ENCODE measurements at regions not wholly inside any gene's neighbourhood (a gene's known extent, or its start where the extent isn't known, plus 50 kb on each side); places are given as distances from the start of the nearest gene placed in this dataset.
A peak's percentile ranks its signal among the peaks of the same experiment; 100 is the strongest.
"Not testable (repeated sequence)": the region's sequence is repeated elsewhere in the genome, so short reads cannot be mapped to it uniquely, and the experiment has no call there.

DNA sequence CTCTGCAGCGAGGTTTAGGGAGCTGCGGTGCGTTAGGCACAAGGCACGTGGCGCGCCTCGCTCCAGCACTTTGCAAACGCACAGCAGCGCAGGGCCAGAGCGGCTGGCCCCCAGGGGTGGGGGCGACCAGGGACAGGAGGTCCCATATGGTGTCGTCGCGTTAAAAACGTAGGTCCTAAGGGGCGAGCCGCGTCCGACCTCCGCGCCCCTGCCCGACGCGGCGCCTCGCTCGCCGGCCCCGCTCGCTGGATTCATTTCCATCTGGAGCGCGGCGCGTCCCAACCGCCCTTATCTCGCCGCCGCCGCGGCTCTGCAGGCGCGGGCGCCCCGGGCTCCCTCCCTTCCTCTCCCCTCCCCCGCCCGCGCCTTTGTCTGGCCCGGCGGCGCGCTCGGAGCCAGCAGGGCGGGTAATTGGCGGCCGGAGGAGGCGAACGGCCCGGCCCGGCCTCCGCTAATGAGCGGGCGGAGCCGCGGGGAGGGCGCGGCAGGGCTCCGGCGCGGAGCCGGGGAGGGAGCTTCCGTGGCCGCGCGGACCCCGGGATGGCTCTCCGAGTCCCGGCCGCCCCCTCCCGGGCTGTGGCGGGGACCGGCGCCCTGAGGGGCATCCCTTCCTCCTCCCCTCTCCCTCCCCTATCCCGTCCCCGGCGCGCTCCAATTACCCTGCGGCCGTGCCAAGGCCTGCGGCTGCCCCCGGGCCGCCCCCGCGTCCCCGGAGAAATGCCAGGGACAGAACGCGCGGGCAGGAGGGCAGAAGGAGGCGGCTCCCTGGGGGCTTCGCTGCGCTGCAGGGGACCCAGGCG is 409.0 kb downstream of the BCOR start:
- peak; percentile 58 for DNase-seq

- no peak for DNase-seq
Observed at GRCh38 chrX:39689376-39690104, 408.2 kb downstream of the BCOR start.

DNA sequence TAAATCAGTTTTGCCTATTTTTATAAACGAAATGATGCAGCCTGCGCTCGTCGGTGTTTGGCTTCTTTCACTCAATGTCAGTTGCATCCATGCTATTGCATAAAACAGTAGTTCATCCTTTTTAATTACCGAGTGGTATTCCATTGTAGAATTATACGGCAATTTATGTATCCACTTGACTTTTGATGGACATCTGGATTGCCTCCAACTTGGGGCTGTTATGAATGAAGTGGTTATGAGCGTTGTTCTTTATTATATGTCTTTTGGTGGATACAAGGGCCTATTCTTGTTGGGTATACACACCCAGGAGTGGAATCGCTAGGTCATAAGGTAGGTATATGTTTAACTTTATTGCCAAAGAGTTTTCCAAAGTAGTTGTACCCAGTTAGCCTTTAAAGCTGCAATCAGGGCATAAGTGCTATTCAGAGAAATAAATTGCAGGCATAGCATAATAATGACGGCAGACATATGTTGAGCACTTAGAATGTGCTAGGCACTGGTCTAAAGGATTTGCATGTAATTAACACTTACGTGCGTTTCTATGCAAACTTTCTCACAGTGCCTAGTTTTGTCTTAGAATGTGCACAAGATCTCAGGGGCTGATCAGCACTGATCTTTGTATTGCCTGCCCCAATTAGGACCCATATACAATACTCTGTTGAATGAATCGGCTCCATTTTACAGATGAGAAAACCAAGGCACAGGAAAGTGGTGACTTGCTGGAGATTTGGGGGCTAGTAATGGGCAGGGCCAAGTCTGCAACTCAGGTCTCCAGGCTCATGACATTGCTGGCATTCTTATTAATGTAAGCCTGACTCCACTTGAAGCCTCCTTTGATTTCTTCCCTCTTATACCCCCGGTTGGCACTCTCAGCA is 407.0 kb downstream of the BCOR start:
- no peak for DNase-seq

DNA sequence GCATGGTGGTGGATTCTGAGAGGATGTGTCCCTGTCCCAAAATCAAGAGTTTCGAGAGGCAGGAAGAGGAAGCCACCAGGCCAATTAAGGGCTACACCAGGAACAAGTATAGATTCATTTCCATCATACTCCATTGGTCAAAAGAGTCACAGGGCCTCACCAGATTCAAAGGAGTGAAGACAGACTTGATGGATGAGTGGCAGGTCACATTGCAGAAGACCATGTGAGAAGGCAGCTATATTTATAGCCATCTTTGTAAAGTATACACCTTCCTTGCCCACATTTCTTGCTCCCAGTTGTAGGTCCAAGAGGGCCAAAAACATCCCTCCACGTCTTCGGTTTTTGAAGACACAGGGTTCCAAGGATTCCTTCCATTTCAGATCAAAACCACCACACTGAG is 406.0 kb downstream of the BCOR start:
- DNase-seq, result no peak

GRCh38 chrX:39692796-39693195 is 405.0 kb downstream of the BCOR start:
- no peak for DNase-seq

GRCh38 chrX:39693298-39693697 is 404.5 kb downstream of the BCOR start:
- DNase-seq, result no peak

- DNase-seq, result not testable (repeated sequence)
Observed at GRCh38 chrX:39702636-39703035, 395.1 kb downstream of the BCOR start.

GRCh38 chrX:39703307-39703706 is 394.5 kb downstream of the BCOR start:
- no peak for DNase-seq

DNA sequence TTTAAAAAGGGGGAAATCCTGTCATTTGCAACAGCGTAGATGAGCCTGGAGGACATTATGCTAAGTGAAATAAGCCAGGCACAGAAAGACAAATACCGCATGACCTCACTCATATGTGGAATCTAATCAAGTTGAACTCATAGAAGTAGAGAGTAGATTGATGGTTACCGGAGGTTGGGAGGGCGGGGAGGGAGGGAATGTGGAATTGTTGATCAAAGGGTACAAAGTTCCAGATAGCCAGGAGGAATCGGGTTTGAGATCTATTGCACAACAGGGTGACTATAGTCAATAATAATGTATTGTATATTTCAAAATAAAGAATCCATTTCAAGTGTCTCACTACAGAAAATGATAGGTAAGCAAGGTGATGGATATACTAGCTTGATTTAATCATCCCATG is 393.2 kb downstream of the BCOR start:
- no peak for DNase-seq

- DNase-seq, result peak; percentile 87
Observed at GRCh38 chrX:39705290-39705689, 392.5 kb downstream of the BCOR start.

- no peak for DNase-seq
Observed at GRCh38 chrX:39709364-39709763, 388.4 kb downstream of the BCOR start.

- no peak for DNase-seq
Observed at GRCh38 chrX:39709812-39710211, 387.9 kb downstream of the BCOR start.

DNA sequence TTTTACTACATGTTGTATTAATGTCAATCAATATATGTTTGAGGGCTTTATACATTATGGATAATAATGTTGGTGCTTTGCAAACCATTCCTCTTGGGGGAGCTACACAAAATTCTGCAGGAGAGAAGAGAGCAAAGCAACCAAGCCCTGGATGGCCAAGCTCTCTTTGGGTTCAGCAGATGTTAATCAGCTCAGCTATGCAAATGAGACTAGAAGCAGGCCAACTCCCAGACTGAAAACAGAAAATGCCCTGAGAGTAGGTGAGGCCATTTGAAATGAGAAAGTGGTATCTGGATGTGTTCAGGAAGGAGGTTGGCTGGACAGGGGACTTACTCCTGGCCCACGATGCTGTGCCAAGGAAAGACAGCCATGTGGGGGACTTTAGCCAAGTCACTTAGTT is 387.0 kb downstream of the BCOR start:
- DNase-seq, result no peak

- DNase-seq, result no peak
Observed at GRCh38 chrX:39714471-39714870, 383.3 kb downstream of the BCOR start.

- DNase-seq, result no peak
Observed at GRCh38 chrX:39716401-39716800, 381.4 kb downstream of the BCOR start.

GRCh38 chrX:39716802-39717540 is 380.8 kb downstream of the BCOR start:
- no peak for DNase-seq

- no peak for DNase-seq
Observed at GRCh38 chrX:39718981-39719380, 378.8 kb downstream of the BCOR start.

- no peak for DNase-seq
Observed at GRCh38 chrX:39720945-39721344, 376.8 kb downstream of the BCOR start.

GRCh38 chrX:39721566-39722279 is 376.0 kb downstream of the BCOR start:
- DNase-seq, result peak; percentile 54

DNA sequence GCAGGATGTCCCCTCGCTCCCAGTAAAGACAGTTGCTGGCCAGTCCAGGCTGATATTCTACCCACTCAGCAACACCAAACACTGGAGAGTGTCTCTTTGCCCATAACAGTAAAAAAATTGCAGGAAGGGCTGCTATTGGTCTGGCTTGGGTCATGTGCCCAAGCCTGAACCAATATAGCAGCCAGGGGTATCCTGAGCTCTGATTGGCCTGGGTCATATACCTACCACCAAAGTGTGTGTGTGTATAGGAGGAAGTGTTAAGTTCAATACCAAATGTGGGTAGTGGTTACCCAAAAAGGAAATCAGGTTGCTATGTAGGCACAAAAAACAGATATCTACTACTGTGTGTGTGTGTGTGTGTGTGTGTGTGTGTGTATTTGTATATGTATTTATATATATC is 373.2 kb downstream of the BCOR start:
- DNase-seq, result no peak

GRCh38 chrX:39725114-39725513 is 372.6 kb downstream of the BCOR start:
- DNase-seq, result no peak
